Nephron (organoid): ENCODE measurements at regions not wholly inside any gene's neighbourhood (a gene's known extent, or its start where the extent isn't known, plus 50 kb on each side); places are given as distances from the start of the nearest gene placed in this dataset.

Experiments
- H3K27ac Mint-ChIP-seq, 3 experiments: 2 replicates each; pipeline ENCODE4 v1.8.0; 2020; ENCODE audit warnings: mixed read lengths in 3 of 3, mild to moderate bottlenecking in 2 of 3, moderate library complexity in 1 of 3
- H3K27me3 Mint-ChIP-seq: 2 replicates; pipeline ENCODE4 v1.8.0; 2021; ENCODE audit warnings: low read depth, mild to moderate bottlenecking, moderate library complexity, mixed read lengths
- H3K36me3 Mint-ChIP-seq: 2 replicates; pipeline ENCODE4 v1.8.0; 2020; ENCODE audit warnings: low read depth, mixed read lengths
- H3K4me1 Mint-ChIP-seq: 2 replicates; pipeline ENCODE4 v1.8.0; 2020; ENCODE audit warnings: mixed read lengths
- H3K4me3 Mint-ChIP-seq, 3 experiments: 2 replicates each; pipeline ENCODE4 v1.8.0; 2020; ENCODE audit warnings: mild to moderate bottlenecking in 3 of 3, mixed read lengths in 3 of 3, moderate library complexity in 2 of 3
- H3K9me3 Mint-ChIP-seq: 2 replicates; pipeline ENCODE4 v1.8.0; 2020; ENCODE audit warnings: mixed read lengths
- TF ChIP-seq, protein P1 (sequence below), 3 experiments: fragments of 200-600 bp; sonication (generic); IDR thresholded peaks; one replicate each; pipeline ENCODE4 v1.5.0; 2021; ENCODE audit warnings: antibody characterized with exemption in 3 of 3; ENCODE audit not compliant: unreplicated experiment in 3 of 3

DNA sequence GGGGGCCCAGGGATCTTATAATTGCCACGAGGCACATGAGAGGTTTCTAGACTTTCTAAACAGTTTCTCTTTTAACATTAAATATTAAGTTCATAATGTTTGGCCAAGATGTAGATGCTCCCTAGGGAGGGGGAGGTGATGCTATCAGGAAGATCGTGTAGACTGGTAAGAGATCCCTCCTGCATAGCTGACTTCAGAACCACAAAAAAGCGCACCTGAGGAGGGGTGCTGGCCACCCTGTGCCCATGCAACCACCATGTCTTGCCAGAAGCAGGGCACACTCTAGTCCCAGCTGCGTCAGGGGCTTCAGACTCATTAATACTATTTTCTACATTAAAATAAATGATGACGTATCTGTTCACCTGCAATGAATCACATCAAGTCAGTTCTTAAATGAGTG is 103.4 kb upstream of the SLC35G4 start:
- no peaks in the 10 kb centered on the region for H3K9me3 Mint-ChIP-seq
- peaks cover 6% of the 10 kb centered on the region for H3K27me3 Mint-ChIP-seq
- no peaks in the 10 kb centered on the region for H3K4me1 Mint-ChIP-seq
- H3K27ac Mint-ChIP-seq, result no peak overlapping the region
- H3K4me3 Mint-ChIP-seq, result no peak overlapping the region
- TF ChIP-seq, protein P1, sequence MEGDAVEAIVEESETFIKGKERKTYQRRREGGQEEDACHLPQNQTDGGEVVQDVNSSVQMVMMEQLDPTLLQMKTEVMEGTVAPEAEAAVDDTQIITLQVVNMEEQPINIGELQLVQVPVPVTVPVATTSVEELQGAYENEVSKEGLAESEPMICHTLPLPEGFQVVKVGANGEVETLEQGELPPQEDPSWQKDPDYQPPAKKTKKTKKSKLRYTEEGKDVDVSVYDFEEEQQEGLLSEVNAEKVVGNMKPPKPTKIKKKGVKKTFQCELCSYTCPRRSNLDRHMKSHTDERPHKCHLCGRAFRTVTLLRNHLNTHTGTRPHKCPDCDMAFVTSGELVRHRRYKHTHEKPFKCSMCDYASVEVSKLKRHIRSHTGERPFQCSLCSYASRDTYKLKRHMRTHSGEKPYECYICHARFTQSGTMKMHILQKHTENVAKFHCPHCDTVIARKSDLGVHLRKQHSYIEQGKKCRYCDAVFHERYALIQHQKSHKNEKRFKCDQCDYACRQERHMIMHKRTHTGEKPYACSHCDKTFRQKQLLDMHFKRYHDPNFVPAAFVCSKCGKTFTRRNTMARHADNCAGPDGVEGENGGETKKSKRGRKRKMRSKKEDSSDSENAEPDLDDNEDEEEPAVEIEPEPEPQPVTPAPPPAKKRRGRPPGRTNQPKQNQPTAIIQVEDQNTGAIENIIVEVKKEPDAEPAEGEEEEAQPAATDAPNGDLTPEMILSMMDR (IDR thresholded peaks at IDR 0.05; ENCODE audit: unreplicated experiment in 3 of 3), result no peak
- no peaks in the 10 kb centered on the region for H3K36me3 Mint-ChIP-seq

DNA sequence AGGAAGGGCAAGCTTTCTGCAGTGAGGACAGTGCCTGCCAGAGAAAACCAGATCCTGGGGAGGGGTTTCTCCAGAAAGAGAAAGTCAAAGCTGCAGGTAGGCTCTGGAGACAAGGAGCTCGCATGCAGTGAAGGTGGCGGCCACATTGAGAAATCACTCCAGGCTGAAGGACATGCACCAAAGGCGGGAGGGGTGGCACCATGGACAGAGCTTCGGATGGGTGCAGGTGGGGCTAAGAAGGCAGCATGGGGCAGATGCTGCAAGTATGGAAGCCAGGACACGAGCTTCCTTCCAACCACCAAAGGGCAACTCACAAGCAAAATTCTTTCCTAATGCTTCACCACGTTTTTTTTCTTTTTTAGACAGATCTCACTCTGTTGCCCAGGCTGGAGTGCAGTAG is 104.4 kb upstream of the SLC35G4 start:
- H3K27ac Mint-ChIP-seq, result no peak overlapping the region
- H3K36me3 Mint-ChIP-seq, result no peaks in the 10 kb centered on the region
- no peaks in the 10 kb centered on the region for H3K9me3 Mint-ChIP-seq
- peaks cover 6% of the 10 kb centered on the region for H3K27me3 Mint-ChIP-seq
- H3K4me3 Mint-ChIP-seq, result no peak overlapping the region
- peaks cover 6% of the 10 kb centered on the region for H3K4me1 Mint-ChIP-seq
- TF ChIP-seq, protein P1 (IDR thresholded peaks at IDR 0.05; ENCODE audit: unreplicated experiment in 3 of 3), result no peak

DNA sequence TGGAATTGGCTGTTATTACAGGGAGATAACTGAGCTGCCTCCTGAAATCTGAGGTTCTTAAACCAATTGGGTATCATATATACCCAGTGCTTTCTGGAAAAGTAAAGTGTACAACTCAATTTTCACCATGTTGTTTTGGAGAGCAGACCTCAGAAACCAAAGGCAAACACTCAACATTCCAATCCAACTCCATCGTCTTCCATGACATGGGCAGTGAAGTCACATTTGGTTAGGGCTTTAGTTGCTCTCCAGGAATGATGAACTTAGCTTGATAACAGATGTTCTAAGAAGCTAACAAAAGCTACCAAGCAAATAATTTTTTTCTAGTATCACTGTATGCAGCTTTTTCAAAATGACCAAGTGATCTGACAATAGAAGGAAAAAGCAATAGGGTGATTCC is 107.0 kb upstream of the SLC35G4 start:
- no peaks in the 10 kb centered on the region for H3K36me3 Mint-ChIP-seq
- H3K27ac Mint-ChIP-seq, result no peak overlapping the region
- peaks cover 6% of the 10 kb centered on the region for H3K27me3 Mint-ChIP-seq
- TF ChIP-seq, protein P1 (IDR thresholded peaks at IDR 0.05; ENCODE audit: unreplicated experiment in 3 of 3), result no peak
- H3K4me1 Mint-ChIP-seq, result peaks cover 19% of the 10 kb centered on the region
- no peak overlapping the region for H3K4me3 Mint-ChIP-seq
- H3K9me3 Mint-ChIP-seq, result no peaks in the 10 kb centered on the region

DNA sequence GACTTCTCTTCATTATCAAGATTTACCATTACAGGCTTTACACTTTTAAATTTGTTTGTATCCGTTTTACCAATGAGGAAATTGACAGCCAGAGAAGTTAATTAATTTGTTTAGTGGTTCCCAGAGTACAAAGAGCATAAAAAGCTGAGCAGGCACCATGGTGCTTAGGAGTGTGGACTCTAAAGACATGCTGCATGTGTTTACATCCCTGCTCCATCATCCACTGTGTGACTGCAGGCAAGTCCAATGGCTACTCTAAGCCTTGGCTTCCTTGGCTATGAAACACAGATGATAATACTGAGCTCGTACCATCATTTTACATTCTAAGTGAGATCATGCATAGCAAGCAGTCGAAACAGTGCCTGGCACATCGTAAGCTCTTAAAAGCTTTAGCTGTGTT is 108.0 kb upstream of the SLC35G4 start:
- peaks cover 19% of the 10 kb centered on the region for H3K4me1 Mint-ChIP-seq
- H3K27ac Mint-ChIP-seq, result no peak overlapping the region
- TF ChIP-seq, protein P1 (IDR thresholded peaks at IDR 0.05; ENCODE audit: unreplicated experiment in 3 of 3), result no peak
- H3K9me3 Mint-ChIP-seq, result no peaks in the 10 kb centered on the region
- no peak overlapping the region for H3K4me3 Mint-ChIP-seq
- peaks cover 6% of the 10 kb centered on the region for H3K27me3 Mint-ChIP-seq
- H3K36me3 Mint-ChIP-seq, result no peaks in the 10 kb centered on the region

DNA sequence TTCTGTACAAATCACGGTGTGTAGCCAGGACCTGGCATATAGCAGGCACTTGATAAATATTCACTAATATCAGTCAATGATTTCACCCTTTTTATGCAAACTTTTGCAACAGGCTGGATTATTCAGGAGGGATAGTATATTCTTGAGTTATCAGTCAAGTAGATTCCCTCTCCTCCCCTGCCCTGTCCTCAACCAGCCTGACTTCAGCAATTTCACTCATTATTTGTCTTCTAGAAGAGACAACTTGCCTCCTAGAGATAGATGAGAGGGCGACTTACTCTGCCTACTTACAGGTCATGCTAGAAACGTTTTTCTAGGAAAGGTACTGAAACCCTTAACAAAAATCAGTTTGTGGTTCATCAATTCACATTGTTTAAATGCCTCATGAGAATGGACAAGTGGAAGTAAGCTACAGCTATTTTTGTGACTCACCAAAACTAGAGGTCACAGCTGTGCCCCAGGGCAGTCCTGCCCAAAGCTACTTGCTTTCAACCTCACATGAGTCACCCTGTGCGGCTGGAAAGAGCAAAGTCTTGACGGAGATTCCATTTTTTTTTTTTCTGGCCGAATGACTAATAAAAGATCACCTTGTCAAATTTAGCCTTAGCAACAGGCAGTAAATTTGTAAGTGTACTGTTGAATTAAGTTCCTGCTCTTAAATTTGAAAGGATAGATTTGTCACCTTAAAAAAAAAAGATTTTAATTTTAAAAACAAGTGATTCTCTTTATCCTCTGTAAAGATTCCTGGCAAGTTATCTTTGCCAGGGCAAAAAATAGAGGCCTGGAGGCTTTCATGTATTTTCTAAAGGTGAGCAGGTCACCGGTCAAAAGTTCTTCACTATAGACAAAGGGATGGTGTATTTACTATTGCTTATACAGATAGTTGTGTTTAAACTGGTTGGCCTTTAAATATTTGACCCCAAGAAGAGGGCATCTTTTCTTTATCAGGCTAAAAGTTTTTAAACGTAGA is 109.0 kb upstream of the SLC35G4 start:
- Mint-ChIP-seq H3K4me1 (peaks cover 19% of the 10 kb centered on the region), H3K27ac (no peak overlapping the region), H3K4me3 (no peak overlapping the region), H3K27me3 (peaks cover 3% of the 10 kb centered on the region), H3K9me3 (no peaks in the 10 kb centered on the region), H3K36me3 (no peaks in the 10 kb centered on the region)
- TF ChIP-seq, protein P1 (IDR thresholded peaks at IDR 0.05; ENCODE audit: unreplicated experiment in 3 of 3), result no peak

GRCh38 chr18:11498821-11499220 is 110.6 kb upstream of the SLC35G4 start:
- Mint-ChIP-seq H3K4me3 (no peak overlapping the region), H3K36me3 (no peaks in the 10 kb centered on the region), H3K27me3 (no peaks in the 10 kb centered on the region), H3K9me3 (no peaks in the 10 kb centered on the region), H3K27ac (peak overlapping the region in 1 of 3 experiments; percentile 6), H3K4me1 (peaks cover 19% of the 10 kb centered on the region)
- TF ChIP-seq, protein P1 (IDR thresholded peaks at IDR 0.05; ENCODE audit: unreplicated experiment in 3 of 3), result no peak
